Umbilical cord (tissue), 1 donor: ENCODE measurements at regions not wholly inside any gene's neighbourhood (a gene's known extent, or its start where the extent isn't known, plus 50 kb on each side); places are given as distances from the start of the nearest gene placed in this dataset.
"Not testable (repeated sequence)": the region's sequence is repeated elsewhere in the genome, so short reads cannot be mapped to it uniquely, and the experiment has no call there.

Experiments
- DNase-seq: peaks from one replicate; pipeline ENCODE4 v3.0.0-alpha.2; 2015; ENCODE audit warnings: low spot score

DNA sequence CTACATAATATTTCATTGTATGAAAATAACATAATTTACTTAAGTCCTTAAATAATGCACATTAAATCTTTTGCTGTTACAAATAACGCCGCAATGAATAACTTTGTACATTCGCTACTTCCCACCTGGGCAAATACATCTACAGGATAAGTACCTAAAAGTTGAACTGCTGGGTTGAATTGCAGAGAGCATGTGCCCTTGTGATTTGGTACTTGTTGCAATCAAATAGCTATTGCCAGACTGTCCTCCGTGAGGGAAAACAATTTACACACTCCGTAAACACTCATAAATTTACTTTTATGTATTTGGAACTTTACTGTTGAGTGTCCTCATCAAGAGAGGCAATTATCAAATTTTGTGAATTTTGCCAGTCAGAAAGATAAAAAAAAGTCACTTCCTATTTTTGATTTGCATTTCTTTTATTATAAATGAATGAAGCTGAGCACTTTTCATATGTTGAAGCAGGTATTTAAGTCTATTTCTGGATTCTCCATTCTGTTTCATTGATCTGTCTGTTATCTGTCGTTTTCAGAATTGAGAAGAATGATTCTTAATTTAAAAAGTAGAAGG lies 140.8 kb upstream of the SERTAD2 start:
- DNase-seq: no peak

DNA sequence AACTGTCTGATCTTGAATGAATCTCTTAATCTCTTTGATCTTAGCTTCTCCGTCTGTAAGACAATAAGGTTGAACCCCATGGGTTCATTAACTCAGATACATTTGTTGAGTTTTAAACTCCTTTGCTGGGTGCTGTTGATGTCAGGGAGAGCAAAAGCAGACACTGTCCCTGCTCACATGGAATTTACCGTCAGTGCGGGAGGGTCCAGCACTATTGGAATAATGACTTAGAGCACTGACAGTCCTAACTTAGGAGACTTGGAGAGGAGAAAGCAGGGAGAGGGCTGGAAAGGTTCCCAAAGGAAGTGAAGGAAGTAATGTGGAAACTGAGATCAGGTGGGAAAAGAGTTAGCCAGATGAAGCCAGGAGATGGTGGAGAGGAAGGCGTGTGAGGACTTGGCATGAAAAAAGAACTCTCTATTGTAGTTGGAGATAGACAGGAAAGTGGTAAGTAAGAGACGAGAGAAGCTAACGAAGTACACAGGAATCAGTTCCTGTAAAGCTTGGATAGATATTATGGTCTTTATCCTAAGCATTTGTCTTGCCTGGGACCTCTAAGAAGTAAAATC lies 141.4 kb upstream of the SERTAD2 start:
- no peak for DNase-seq

DNA sequence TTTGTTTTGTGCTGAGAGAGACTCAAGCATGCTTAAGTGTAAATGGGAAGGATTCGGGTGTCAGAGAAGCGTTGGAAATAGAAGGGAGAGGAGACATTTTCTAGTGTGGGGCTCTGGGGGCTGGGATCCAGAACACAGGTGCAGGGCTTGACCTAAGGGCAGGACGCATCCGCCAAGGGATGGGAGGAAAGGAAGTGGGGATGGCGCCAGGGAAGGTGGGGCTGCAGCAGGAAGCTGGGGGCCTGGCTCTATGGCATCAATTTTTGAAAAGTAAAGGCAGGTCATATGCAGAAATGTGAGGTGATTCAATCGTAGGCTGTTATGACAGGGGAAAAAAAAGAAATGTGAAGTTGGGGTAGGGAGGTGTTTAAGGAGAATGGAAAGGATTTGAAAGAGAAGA lies 143.2 kb upstream of the SERTAD2 start:
- DNase-seq: no peak

DNA sequence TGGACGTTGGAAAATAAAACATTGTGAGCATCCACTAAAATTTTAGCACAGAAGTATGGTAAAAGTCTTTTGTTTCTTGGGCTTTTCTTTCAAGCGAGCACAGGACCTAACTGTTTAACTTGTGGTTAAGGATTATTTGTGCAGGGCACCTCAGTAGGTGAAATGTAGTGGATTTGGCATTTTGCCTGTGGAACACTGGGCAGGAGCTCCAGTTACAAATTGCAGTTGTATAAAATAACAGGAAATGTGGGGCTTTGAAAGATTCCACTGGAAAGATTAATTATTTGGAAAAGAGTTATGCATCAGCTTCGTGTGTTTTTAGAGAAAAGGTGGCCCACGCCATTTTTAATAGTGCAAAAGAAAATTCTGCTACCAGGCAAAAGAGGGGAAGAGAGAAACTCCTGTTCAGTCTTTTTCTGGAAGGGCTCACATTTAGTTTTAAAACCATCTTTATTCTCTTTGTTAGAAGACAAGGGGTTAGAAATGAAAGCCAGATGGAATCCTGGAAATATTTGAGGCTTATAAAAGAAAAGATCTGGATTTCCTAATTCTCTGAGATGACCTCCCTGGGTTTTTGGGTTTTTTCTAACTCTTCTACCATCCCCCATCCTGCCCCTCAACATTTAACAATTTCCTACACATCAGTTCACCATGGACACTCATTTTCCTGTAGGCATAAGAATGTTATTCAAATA lies 144.3 kb upstream of the SERTAD2 start:
- DNase-seq: no peak

DNA sequence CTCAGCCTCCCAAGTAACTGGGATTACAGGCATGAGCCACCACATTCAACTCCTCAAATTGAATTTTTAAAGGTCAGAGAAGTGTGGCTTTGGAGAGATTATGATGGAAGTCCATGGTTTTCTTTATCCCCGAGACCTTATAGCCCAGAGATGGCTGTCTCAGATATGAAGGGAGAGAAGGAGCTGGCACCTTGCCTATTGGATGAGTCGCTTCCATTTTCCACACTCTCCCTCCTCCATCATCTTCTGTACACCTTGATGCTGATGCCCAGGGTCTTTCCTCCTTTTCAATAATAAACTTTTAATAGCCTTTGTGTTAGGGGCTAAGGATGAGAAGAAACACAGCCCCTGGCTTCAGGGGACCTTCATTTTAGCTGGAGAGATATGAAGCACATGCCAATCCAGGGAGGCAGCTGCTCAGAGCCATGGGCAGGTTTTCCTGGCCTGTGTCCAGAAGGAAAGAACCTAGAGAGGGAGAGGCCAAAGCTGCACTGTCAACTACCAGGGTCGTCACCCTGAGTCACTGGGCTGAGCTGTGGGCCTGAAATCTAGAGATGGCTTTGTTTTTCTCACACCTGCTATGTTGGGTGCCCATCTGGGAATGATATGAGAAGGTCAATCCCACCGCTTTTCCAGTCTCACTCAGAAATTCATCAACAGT lies 146.0 kb upstream of the SERTAD2 start:
- DNase-seq: no peak

DNA sequence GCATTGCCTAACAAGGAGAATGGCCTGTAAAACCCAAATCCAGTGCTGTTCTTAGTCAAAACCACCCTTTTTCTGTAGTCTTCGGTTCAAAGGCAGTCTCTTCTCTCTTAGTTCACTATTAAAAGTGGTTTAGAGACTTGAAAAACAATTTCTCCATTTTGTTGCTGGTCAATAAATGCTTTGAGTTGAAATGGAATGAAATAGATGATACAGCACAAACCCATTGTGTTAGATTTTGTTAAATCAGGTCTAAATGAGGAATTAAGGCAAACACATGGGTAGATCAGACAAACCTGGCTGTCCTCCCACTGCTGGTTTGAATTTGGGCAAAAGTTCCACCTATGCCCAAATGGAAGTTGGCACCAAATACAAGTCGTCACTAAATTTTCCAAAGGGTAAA lies 150.1 kb upstream of the SERTAD2 start:
- DNase-seq: no peak

DNA sequence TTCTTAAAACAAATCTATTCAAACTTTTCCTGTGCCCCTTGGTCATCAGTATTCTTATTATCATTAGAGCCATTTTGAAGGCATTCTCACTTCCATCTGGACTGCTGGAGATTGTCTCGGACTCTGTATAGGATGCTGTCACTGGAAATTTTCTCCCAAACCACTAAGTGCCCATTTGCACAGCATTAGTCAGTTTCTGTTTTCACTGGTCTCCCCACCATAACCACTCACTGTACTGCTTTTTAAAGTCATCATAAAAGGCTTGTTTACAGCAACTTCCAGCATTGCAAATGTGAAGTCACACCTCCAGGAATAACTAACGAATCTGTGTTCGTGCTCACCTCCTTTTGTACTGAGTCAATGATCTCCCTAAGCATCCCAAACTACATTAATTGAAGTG lies 150.9 kb upstream of the SERTAD2 start:
- DNase-seq: no peak

DNA sequence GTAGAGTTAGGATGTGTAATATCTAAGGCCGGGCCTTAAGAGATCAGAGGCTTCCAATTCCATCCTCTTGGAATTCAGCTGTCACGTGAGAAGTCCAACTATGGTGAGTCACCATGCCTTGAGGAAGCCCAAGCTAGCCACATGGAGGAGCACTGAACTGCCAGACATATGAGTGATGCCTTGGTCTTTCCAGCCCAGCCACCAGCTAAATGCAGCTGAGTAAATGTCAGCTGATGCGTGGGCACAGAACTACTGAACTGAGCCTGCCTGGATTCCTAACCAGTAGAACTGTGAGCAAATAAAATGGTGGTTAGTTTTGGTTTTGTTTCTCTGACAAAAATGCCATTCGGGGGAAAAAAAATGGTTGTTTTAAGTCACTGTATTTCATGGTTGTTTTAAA lies 153.7 kb upstream of the SERTAD2 start:
- peak; percentile 34 for DNase-seq

DNA sequence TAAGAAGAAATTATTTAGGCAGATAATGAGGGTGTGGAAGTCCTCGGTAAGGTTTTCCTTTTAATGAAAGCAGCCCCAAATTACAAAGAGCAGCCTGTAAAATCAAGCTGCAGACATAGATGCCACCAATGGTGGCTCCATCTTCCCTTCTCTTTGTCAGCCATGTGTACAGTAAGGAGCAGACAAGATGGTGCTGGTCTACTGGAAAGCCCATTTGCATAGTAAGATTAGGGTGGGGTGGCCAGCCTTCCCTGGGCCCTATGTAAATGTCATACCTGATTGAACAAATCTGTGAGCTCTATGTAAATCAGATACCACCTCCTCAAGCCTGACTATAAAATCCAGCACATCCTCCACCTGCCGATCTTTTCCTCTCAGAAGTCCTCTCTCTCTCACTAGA lies 154.4 kb upstream of the SERTAD2 start:
- no peak for DNase-seq

DNA sequence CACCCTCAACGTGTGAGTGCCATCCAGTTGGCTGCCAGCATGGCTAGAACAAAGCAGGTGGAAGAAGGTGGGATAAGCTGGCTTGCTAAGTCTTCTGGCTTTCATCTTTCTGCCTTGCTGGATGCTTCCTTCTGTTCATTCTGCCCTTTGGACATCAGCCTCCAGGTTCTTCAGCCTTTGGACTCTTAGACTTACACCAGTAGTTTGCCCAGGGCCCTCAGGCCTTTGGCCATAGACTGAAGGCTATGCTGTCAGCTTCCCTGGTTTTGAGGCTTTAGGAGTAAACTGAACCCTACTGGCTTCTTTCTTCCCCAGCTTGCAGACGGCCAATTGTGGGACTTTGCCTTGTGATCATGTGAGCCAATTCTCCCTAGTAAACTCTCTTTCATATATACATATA lies 155.0 kb upstream of the SERTAD2 start:
- no peak for DNase-seq

DNA sequence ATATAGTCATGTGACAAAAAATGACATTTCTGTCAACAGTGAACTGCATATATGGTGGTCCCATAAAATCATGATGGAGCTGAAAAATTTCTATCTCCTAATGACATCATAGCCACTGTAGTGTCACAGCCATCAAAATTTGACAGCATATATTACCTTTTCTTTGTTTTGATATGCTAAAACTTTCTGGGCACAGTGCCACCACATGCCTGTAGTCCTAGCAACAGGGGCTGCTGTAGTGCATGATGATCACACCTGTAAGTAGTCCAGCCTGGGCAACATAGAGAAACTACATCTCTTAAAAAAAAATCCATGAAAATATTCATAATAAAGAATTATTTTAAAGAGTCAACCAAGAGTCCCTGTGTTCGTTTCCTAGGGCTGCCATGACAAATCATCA lies 155.5 kb upstream of the SERTAD2 start:
- no peak for DNase-seq

DNA sequence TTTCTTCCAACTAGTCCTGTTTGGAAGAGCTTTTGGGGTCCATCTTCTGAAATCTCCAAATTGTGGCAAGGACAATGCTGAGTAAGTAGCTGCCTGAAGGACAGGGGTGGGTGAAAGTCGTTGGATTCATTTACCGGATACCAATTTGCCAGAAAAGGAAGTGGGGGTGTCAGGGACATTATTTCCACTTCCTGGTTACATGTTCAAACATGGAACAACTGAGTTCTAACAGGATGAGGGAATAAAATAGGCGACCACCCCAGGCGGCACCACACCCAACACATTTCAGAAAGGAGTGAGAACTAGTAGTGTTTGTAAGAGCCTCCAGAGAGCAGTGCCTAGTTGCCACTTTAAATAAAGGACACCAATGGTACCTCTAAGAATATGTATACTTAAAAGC lies 158.6 kb upstream of the SERTAD2 start:
- peak; percentile 17 for DNase-seq

DNA sequence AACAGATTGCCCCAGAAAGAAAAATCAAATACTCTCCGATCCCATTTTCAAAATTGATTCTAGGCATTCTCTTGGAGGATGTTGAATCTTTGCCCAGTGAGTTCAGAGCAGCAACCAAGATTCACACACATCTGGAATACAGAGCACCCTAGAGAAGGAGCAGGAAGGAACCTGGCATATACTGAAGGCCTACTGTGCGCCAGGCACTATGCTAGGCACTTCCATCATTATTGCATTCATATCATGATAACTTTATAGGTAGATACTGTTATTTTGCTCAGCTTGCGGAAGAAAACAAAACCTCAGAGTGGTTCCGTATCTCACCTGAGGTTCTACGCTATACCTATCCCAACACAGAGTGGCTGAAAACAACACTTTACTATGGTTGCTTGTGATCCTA lies 160.3 kb upstream of the SERTAD2 start:
- DNase-seq: no peak

DNA sequence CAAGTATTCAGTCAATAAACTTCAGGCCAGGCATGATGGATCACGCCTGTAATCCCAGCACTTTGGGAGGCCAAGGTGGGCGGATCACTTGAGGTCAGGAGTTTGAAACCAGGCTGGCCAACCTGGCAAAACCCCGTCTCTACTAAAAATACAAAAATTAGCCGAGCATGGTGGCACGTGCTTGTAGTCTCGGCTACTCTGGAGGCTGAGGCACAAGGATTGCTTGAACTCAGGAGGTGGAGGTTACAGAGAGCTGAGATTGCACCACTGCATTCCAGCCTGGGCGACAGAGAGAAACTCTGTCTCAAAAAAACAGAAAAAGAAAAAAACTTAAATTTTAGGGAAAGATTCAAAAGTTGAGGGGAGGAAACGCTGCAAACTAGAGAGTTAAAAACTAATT lies 162.8 kb upstream of the SERTAD2 start:
- not testable (repeated sequence) for DNase-seq

DNA sequence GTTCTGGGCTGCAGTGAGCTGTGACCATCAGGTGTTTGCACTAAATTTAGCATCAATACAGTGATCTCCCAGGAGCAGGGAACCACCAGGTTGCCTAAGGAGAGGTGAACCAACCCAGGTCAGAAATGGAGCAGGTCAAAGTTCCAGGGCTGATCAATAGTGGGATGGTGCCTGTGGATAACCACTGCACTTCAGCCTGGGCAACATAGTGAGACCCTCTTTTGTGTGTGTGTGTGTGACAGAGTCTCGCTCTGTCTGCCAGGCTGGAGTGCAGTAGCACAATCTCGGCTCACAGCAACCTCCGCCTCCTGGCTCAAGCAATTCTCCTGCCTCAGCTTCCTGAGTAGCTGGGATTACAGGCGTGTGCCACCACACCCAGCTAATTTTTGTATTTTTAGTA lies 163.7 kb upstream of the SERTAD2 start:
- DNase-seq: no peak

DNA sequence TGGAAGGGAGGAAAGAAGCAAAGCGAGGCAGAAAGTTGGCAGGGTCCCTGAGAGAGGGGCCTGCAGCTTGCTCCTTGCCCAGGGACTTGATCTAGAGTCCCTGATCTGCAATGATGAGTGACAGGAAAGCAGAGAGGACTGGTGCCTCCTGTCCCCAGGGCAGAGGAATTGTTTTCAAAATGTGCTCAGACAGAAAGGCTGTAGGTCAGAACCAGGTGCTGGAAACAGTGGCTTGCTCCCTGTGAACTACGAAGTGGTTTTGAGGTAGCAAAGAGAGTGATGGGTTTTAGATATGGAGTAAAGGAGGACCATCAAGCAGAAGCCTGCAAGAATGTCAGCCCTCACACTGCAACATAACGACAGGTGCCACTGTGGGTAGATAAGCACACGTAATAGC lies 164.9 kb upstream of the SERTAD2 start:
- no peak for DNase-seq

DNA sequence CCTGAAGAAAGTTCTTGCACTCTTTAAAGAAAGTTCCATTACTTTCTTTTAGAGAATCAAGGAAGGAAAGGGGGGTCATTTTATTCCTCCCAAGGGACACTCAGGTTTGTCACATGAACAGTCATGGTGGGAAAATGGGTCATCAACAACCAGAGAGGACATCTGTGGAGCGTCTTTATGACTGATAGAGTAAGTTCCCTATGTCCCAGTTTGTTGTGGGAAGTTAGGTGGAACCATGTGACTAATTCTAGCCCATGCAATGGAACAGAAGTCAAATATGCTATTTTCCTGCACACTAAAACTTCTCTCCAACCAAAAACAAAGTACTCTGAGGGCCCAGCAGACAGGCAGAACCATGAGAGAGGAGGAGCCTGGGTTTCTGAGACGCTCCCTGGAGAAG lies 165.6 kb upstream of the SERTAD2 start:
- no peak for DNase-seq

DNA sequence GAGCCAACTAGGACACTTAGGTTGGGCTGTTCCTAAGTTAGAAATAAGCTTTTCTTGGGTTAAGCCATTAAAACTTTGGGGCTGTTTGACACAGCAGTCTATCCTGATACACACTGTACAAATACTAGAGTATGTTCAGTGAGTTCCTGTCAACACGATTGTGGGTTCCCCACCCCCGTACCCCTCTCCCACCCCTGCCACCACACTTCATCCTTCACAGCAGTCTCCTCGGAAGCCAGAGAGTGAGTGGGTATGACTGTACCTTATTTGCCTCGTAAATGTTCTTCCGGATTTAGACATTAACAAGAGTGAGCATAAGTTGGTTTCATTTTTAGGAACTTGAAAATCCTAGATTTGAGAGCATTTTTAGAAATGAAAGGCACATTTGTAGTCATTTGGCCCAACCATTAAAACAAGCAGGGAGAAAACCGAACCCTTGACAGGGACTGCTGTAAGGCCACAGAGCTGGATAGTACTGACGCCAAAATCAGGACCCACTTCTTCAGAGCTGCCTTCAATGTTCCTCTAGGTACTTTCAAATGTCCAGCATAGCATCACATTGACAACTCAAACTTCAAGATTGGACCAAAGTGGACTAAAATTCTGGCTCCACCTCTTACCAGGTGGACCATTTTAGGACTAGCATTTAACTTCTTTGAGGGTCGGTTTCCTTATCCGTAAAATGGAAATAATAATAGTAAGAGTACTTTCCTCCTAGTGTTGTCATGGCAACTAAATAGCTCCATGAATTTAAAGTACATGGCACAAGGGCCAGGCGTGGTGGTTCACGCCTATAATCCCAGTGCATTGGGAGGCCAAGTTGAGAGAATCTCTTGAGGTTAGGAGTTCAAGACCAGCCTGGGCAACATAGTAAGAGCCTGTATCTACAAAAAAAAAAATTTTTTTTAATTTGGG lies 166.3 kb upstream of the SERTAD2 start:
- DNase-seq: no peak

DNA sequence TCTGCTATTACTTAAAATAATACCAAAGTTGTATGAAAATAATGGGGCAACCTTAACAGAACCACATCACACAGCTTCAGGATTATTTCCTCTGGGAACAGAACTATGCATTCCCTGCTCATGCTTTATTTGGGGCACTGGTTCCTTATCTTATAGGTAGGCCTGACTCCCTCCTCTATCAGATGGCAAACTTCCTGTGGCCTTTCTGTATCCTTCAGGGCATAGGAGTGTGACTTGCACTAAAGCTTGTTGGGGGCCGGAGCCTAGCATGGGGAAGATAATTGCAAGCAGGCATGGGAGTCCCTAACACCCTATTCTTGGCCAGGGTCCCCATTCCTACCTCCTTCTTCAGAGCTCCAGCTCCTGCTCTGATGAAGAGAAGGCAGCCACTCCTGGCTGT lies 167.2 kb upstream of the SERTAD2 start:
- no peak for DNase-seq

DNA sequence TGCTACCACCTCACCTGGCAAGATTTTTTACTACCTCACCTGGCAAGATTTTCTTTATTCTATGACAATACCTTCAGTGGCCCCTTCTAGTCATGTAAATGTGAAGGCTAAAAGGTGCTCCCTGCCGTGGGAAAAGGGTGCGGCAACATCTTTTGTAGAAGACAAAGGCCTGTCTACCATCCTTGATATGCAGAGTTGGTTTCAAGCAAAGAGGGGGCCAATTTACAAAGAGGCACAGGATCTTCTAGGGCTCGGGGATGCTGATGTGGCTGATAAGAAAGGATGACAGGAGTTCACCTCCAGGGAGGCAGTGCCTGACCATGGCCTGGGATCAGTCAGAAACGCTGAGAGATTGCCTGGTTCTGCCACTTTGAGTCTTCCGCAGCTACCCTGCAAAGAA lies 165.4 kb upstream of the SLC1A4 start:
- no peak for DNase-seq

DNA sequence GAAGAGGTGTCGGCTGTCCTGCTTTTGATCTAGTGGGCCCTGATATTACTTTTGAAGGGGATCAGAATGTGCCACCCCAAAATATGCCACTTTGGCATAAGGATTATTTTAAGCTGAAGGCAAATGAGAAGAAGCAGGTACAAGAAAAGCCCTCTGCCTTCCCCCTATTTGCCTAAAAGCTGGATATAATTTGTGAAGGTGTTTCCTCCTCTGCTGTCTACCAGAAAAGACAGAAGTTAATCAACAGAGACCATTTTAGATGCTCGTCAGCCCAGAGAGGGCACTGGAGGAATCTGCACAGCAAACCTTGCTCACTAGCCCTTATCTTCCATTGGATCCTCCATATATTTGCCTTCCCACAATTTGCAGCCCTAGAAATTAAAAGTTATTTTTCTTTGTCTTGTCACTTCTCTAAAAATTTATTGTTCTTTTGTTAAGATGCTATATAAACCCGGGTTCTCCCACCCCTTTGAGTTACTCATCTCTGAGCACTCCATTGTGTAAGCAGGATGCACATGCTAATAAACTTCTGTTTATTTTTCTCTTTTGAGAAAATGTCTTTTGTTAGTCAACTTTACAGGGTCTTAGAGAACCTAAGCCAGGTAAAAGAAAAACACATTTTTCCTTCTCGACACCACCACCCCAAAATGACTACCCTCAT lies 163.2 kb upstream of the SLC1A4 start:
- no peak for DNase-seq
